Activated T-helper 1 cell treated with Interleukin-2 at 50 U/mL for 16 hours (primary cell): ENCODE measurements at regions not wholly inside any gene's neighbourhood (a gene's known extent, or its start where the extent isn't known, plus 50 kb on each side); places are given as distances from the start of the nearest gene placed in this dataset.

Experiments
- DNase-seq: peaks from one replicate; pipeline ENCODE4 v3.0.0-alpha.2; 2020; ENCODE audit warnings: low read depth

- no peak for DNase-seq
These were observed 128.2 kb downstream of the CPEB2 start for GRCh38 chr4:15130441-15130840.

GRCh38 chr4:15131551-15131950, 129.3 kb downstream of the CPEB2 start:
- DNase-seq, result no peak

- DNase-seq, result no peak
These were observed 130.5 kb downstream of the CPEB2 start for GRCh38 chr4:15132739-15133138.

GRCh38 chr4:15139599-15139998, 137.3 kb downstream of the CPEB2 start:
- no peak for DNase-seq

GRCh38 chr4:15142201-15142600, 139.9 kb downstream of the CPEB2 start:
- no peak for DNase-seq

- no peak for DNase-seq
These were observed 141.3 kb downstream of the CPEB2 start for GRCh38 chr4:15143551-15143950.

GRCh38 chr4:15144249-15144966, 142.1 kb downstream of the CPEB2 start:
- no peak for DNase-seq

- no peak for DNase-seq
These were observed 142.7 kb downstream of the CPEB2 start for GRCh38 chr4:15144967-15145295.

- no peak for DNase-seq
These were observed 143.4 kb downstream of the CPEB2 start for GRCh38 chr4:15145709-15146108.

GRCh38 chr4:15147714-15148113, 145.4 kb downstream of the CPEB2 start:
- no peak for DNase-seq

- DNase-seq, result no peak
These were observed 145.9 kb downstream of the CPEB2 start for GRCh38 chr4:15148199-15148598.

- DNase-seq, result no peak
These were observed 146.4 kb downstream of the CPEB2 start for GRCh38 chr4:15148691-15149090.

- DNase-seq, result no peak
These were observed 147.1 kb downstream of the CPEB2 start for GRCh38 chr4:15149234-15149838.

GRCh38 chr4:15149839-15150592, 147.7 kb downstream of the CPEB2 start:
- DNase-seq, result no peak

- DNase-seq, result no peak
These were observed 148.3 kb downstream of the CPEB2 start for GRCh38 chr4:15150631-15151030.

GRCh38 chr4:15151033-15151432, 148.8 kb downstream of the CPEB2 start:
- DNase-seq, result no peak

- DNase-seq, result no peak
These were observed 151.4 kb downstream of the CPEB2 start for GRCh38 chr4:15153662-15154061.

- DNase-seq, result no peak
These were observed 156.3 kb downstream of the CPEB2 start for GRCh38 chr4:15158406-15159091.

- DNase-seq, result no peak
These were observed 157.3 kb downstream of the CPEB2 start for GRCh38 chr4:15159477-15160019.

- no peak for DNase-seq
These were observed 159.2 kb downstream of the CPEB2 start for GRCh38 chr4:15161439-15161838.

- no peak for DNase-seq
These were observed 159.8 kb downstream of the CPEB2 start for GRCh38 chr4:15162046-15162445.

GRCh38 chr4:15162465-15163283, 160.4 kb downstream of the CPEB2 start:
- no peak for DNase-seq
